GM03348 (cell line): ENCODE measurements at regions not wholly inside any gene's neighbourhood (a gene's known extent, or its start where the extent isn't known, plus 50 kb on each side); places are given as distances from the start of the nearest gene placed in this dataset.

Source experiments
- DNase-seq: peaks from one replicate; pipeline ENCODE4 v3.0.0; 2012; ENCODE audit warnings: low spot score

- DNase-seq: peak; percentile 61
Observed at GRCh38 chr11:122523846-122524805, 131.4 kb upstream of the UBASH3B start.

GRCh38 chr11:122521626-122522025, 133.9 kb upstream of the UBASH3B start:
- DNase-seq: no peak

- DNase-seq: no peak
Observed at GRCh38 chr11:122517403-122518379, 137.8 kb upstream of the UBASH3B start.

- DNase-seq: peak; percentile 23
Observed at GRCh38 chr11:122516686-122517085, 138.8 kb upstream of the UBASH3B start.

GRCh38 chr11:122513997-122514396, 141.5 kb upstream of the UBASH3B start:
- DNase-seq: no peak

- no peak for DNase-seq
Observed at GRCh38 chr11:122513328-122513727, 142.2 kb upstream of the UBASH3B start.

- no peak for DNase-seq
Observed at GRCh38 chr11:122512688-122513087, 142.8 kb upstream of the UBASH3B start.

- no peak for DNase-seq
Observed at GRCh38 chr11:122509899-122510298, 145.6 kb upstream of the UBASH3B start.

- DNase-seq: no peak
Observed at GRCh38 chr11:122509091-122509490, 146.4 kb upstream of the UBASH3B start.

- peak; percentile 94 for DNase-seq
Observed at GRCh38 chr11:122505304-122506006, 150.1 kb upstream of the UBASH3B start.

GRCh38 chr11:122494221-122494620, 161.3 kb upstream of the UBASH3B start:
- peak; percentile 38 for DNase-seq

GRCh38 chr11:122491509-122491908, 164.0 kb upstream of the UBASH3B start:
- DNase-seq: peak; percentile 67

- DNase-seq: no peak
Observed at GRCh38 chr11:122488892-122489706, 166.4 kb upstream of the UBASH3B start.

GRCh38 chr11:122487669-122488068, 167.9 kb upstream of the UBASH3B start:
- no peak for DNase-seq

- no peak for DNase-seq
Observed at GRCh38 chr11:122486793-122487495, 168.6 kb upstream of the UBASH3B start.

- DNase-seq: peak; percentile 29
Observed at GRCh38 chr11:122478986-122479385, 176.5 kb upstream of the UBASH3B start.

- DNase-seq: no peak
Observed at GRCh38 chr11:122468965-122469364, 186.6 kb upstream of the UBASH3B start.

GRCh38 chr11:122463530-122463929, 192.0 kb upstream of the UBASH3B start:
- DNase-seq: no peak

GRCh38 chr11:122459064-122459463, 196.5 kb upstream of the UBASH3B start:
- no peak for DNase-seq

- no peak for DNase-seq
Observed at GRCh38 chr11:122453586-122453985, 201.9 kb upstream of the UBASH3B start.
